Hypothalamus (tissue), 51 donors: ENCODE measurements at regions not wholly inside any gene's neighbourhood (a gene's known extent, or its start where the extent isn't known, plus 50 kb on each side); places are given as distances from the start of the nearest gene placed in this dataset.

ENCODE experiments used
- DNase-seq, 51 donors: peaks; one replicate each; lab custom pipeline; 2025; lab: John Stamatoyannopoulos, UW

DNA sequence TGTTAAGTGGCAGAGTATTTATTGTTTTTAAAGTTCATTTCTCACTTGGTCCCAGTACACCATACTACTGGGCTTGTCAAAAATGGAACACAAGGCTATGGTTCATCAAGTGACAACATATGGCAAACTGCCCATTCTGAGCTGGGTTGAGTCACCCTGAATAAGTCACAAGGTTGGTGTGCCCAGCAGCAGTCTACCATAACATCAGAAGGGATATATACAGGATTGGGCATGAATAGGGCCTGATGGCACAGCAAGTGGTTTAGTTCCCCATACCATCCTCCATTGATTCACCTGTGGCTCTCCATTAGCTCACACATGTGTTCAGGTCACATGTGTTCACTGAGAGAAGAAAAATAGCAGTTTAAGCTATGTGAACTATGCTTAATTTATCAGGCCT lies 249.8 kb upstream of the PRDM9 start:
- DNase-seq, result no peak

- DNase-seq, result no peak
These were observed 253.7 kb upstream of the PRDM9 start for GRCh38 chr5:23253621-23254198.

- DNase-seq, result no peak
These were observed 264.5 kb upstream of the PRDM9 start for GRCh38 chr5:23242891-23243290.

GRCh38 chr5:23235246-23235645 lies 272.2 kb upstream of the PRDM9 start:
- DNase-seq, result no peak

DNA sequence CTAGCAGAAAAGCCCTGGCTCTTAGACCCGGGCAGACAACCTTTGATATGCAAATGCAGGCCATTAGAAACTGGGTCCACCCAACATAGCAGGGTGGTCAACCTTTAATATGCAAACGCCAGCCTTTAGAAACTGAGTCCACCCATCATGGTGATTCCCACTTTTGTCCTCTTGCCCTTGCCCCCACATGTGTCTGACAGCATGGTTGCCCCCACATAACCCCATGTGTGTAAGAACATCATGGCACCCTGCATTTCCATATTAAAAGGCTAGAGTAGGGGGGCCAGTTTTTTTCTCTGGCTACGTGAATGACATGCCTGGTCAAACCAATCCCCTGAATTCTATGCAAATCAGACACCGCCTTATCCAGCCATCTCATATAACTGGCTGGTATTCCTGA lies 273.2 kb upstream of the PRDM9 start:
- DNase-seq, result no peak

DNA sequence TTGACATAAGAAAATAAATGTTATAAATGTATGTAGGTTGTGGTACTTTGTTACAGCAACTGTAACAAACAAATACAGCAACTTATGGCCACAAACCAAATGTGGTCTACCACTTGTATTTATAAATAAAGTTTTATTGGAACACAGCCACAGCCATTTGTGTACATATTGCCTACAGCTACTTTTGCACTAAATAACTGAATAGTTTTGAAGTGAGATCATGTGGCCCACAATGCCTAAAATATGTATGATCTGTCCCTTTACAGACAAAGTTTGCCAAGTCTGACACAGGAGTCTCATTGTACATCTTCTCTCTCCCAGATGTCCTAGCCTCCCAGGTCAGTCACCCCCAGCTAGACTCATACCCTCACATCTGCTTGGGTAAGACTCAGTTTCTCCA lies 283.6 kb upstream of the PRDM9 start:
- DNase-seq, result no peak

- DNase-seq, result no peak
These were observed 285.6 kb upstream of the PRDM9 start for GRCh38 chr5:23221831-23222230.

- no peak for DNase-seq
These were observed 290.2 kb upstream of the PRDM9 start for GRCh38 chr5:23217159-23217558.

DNA sequence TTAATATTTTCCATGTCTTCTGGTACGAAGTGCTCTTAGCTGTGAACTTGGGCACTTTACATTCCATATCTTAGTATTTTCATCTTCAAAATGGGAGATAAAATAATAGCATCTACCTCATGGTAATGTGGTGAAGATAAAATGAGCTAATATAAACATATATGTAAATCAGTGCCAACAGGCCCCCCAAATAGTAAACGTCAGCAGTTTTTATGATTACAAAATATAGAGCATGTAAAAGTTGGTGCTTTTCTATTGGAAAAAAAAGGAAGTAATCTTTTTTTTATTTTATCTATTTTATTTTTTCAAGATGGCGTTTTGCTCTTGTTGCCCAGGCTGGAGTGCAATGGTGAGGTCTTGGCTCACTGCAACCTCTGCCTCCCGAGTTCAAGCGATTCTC lies 291.1 kb upstream of the PRDM9 start:
- no peak for DNase-seq

DNA sequence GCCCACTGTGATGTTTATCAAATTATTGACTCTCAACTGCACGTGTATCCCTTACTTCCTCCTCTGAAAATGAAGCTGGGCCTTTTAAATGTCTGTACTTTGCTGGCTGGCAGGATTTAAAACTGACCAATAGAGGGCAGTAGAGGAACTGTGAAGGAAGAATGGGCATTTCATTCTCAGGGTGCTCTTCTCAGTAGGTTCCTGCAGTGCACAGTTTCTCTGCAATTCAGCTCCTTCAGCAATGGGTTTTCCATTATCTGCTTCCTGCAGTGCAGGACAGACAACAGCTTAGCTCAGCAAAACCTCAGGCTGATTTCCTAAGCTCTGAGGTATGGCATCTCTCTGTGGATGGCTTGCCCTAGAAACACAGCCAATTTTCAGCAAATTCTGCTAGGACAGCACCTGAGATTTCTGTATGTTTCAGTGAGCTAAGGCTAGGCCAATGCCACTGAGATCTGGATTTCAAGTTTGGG lies 298.4 kb upstream of the PRDM9 start:
- DNase-seq, result peak in 3 of 51 donors; percentile 1 to 2 (median 1)

DNA sequence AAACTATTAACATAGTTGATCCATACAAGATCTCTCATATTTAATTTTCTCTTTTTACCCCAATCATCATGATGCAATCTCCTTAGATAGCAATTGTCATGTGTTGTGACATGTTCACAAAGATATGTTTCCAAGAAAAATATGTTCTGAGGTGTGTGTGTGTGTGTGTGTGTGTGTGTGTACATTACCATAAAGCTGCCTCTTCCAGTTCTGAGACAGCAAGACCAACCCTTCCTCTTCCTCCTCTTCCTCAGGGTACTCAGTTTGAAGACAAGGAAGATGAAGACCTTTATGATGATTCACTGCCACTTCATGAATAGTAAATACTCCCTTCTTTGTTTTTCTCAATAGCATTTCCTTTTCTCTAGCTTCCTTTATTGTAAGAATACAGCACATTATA lies 303.3 kb upstream of the PRDM9 start:
- DNase-seq, result no peak

- DNase-seq, result no peak
These were observed 316.7 kb upstream of the CDH12 start for GRCh38 chr5:23169660-23170416.

GRCh38 chr5:23164971-23165370 lies 311.8 kb upstream of the CDH12 start:
- DNase-seq, result no peak

GRCh38 chr5:23158179-23158578 lies 305.0 kb upstream of the CDH12 start:
- DNase-seq, result no peak

GRCh38 chr5:23157716-23158115 lies 304.6 kb upstream of the CDH12 start:
- DNase-seq, result no peak

DNA sequence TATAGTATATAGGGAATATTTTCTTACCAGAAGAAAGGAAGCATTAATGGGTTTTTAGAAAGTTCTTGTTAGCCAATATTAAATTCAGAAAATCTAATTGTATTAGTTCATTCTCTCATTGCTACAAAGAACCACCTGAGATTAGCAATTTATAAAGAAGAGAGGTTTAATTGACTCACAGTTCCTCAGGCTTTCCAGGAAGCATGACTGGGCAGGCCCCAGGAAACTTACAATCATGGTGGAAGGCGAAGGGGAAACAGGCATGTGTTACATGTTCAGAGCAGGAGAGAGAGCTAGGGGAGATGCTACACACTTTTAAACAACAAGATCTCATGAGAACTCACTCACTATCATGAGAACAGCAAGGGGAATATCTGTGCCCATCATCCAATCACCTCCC lies 304.0 kb upstream of the CDH12 start:
- DNase-seq, result no peak

GRCh38 chr5:23147625-23148024 lies 294.5 kb upstream of the CDH12 start:
- DNase-seq, result no peak

- DNase-seq, result no peak
These were observed 293.0 kb upstream of the CDH12 start for GRCh38 chr5:23146183-23146582.

GRCh38 chr5:23139338-23140171 lies 286.4 kb upstream of the CDH12 start:
- no peak for DNase-seq

GRCh38 chr5:23136958-23137357 lies 283.8 kb upstream of the CDH12 start:
- no peak for DNase-seq

- DNase-seq, result no peak
These were observed 279.1 kb upstream of the CDH12 start for GRCh38 chr5:23132231-23132630.

DNA sequence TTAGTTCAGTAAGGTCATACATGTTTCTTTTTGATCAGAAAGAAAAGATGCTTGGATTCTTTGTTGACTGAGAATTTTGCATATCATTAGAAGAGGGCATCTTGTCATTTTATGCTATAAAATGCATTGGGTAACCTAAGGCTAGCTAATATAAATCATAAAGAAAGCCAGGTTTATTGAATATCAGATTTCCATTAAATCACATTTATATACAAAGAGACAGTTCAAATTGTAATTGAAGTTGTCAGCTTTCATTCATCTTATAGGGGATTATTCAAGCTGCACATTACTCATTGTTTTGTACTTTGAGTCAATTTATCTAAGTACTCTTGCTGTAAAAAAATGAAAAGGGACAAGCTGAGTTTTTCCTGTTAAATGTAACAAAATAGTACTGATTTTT lies 259.1 kb upstream of the CDH12 start:
- DNase-seq, result no peak
